ENCODE measurements at regions not wholly inside any gene's neighbourhood (a gene's known extent, or its start where the extent isn't known, plus 50 kb on each side); places are given as distances from the start of the nearest gene placed in this dataset.

DNA sequence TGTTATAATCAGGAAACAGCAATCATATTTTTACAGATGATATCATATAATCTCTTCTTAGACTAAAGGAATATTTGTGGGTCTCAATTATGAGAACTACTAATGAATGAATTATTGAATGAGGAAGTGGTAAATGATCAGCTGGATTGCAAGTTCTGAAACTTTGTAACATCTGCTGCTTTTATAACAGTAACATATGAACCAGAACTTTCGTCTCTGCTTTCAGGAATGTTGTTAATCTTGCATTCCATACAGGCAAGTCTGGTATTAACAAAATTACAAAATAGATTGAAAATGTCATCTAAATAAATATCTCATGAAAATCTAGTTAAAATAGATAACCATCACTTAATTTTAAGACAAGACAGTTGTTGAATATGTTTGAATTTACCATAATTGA lies 110.5 kb upstream of the COL11A1 start:
- TF ChIP-seq POLR2A (IDR thresholded peaks at IDR 0.05): no peak
- TF ChIP-seq, protein P1, sequence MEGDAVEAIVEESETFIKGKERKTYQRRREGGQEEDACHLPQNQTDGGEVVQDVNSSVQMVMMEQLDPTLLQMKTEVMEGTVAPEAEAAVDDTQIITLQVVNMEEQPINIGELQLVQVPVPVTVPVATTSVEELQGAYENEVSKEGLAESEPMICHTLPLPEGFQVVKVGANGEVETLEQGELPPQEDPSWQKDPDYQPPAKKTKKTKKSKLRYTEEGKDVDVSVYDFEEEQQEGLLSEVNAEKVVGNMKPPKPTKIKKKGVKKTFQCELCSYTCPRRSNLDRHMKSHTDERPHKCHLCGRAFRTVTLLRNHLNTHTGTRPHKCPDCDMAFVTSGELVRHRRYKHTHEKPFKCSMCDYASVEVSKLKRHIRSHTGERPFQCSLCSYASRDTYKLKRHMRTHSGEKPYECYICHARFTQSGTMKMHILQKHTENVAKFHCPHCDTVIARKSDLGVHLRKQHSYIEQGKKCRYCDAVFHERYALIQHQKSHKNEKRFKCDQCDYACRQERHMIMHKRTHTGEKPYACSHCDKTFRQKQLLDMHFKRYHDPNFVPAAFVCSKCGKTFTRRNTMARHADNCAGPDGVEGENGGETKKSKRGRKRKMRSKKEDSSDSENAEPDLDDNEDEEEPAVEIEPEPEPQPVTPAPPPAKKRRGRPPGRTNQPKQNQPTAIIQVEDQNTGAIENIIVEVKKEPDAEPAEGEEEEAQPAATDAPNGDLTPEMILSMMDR (IDR thresholded peaks at IDR 0.05 in 8 of 11, conservative IDR thresholded peaks at IDR 0.05 in 3 of 11): no peak
- no peak for TF ChIP-seq POLR2AphosphoS5 (IDR thresholded peaks at IDR 0.05)
